Lower lobe of right lung (tissue), 2 donors: ENCODE measurements at regions not wholly inside any gene's neighbourhood (a gene's known extent, or its start where the extent isn't known, plus 50 kb on each side); places are given as distances from the start of the nearest gene placed in this dataset.

ENCODE experiments used
- ATAC-seq, 2 donors: fragments of 200-7000 bp; cut with Tn5 transposase; one replicate each; pipeline ENCODE4 v1.9.1; 2020 to 2022; ENCODE audit warnings: mild to moderate bottlenecking in 2 of 2, moderate library complexity in 2 of 2
- DNase-seq: peaks from one replicate; pipeline ENCODE4 v3.0.0-alpha.2; 2020
- H3K27ac ChIP-seq: fragments of 200-600 bp; one replicate; pipeline ENCODE4 v1.8.0; 2022
- H3K27me3 ChIP-seq: fragments of 200-600 bp; one replicate; pipeline ENCODE4 v1.8.0; 2022; ENCODE audit warnings: low read depth
- H3K36me3 ChIP-seq: fragments of 200-600 bp; one replicate; pipeline ENCODE4 v1.8.0; 2022; ENCODE audit warnings: mild to moderate bottlenecking
- H3K4me1 ChIP-seq: fragments of 200-600 bp; one replicate; pipeline ENCODE4 v1.8.0; 2022
- H3K4me3 ChIP-seq: fragments of 200-600 bp; one replicate; pipeline ENCODE4 v1.8.0; 2022; ENCODE audit warnings: mild to moderate bottlenecking
- H3K9me3 ChIP-seq: fragments of 200-600 bp; one replicate; pipeline ENCODE4 v1.8.0; 2022
- CTCF ChIP-seq: fragments of 200-600 bp; IDR thresholded peaks from one replicate; pipeline ENCODE4 v1.8.0; 2022; ENCODE audit warnings: antibody characterized with exemption, mild to moderate bottlenecking
- intact Hi-C: fragments of 100-400 bp; cut with DNase I; formaldehyde crosslinking; loops from one replicate; pipeline ENCODE4 v1.11.0; 2022
- donor health status: DM: no; HTN: yes; CAD: no; lungs with severe emphysema.

- Histone ChIP-seq H3K4me3 (no peak overlapping the region), H3K4me1 (no peaks in the 10 kb centered on the region), H3K27me3 (no peaks in the 10 kb centered on the region), H3K27ac (no peak overlapping the region), H3K36me3 (no peaks in the 10 kb centered on the region), H3K9me3 (peaks cover 4% of the 10 kb centered on the region)
- TF ChIP-seq CTCF: no peak
- DNase-seq (no peak), ATAC-seq (no peak)
- intact Hi-C loops: no loop called here
These were observed 1046.7 kb upstream of the SLC39A10 start for GRCh38 chr2:194610297-194610696.

- TF ChIP-seq CTCF: no peak
- Histone ChIP-seq H3K27ac (no peak overlapping the region), H3K27me3 (no peaks in the 10 kb centered on the region), H3K4me3 (no peak overlapping the region), H3K36me3 (no peaks in the 10 kb centered on the region), H3K9me3 (peaks cover 4% of the 10 kb centered on the region), H3K4me1 (no peaks in the 10 kb centered on the region)
- ATAC-seq: no peak
- DNase-seq: no peak
- intact Hi-C loops: no loop called here
These were observed 1053.6 kb upstream of the SLC39A10 start for GRCh38 chr2:194603429-194603828.

- intact Hi-C loops: no loop called here
- DNase-seq (no peak), ATAC-seq (no peak)
- no peak for TF ChIP-seq CTCF
- Histone ChIP-seq H3K27me3 (no peaks in the 10 kb centered on the region), H3K27ac (no peak overlapping the region), H3K4me1 (no peaks in the 10 kb centered on the region), H3K36me3 (no peaks in the 10 kb centered on the region), H3K4me3 (no peak overlapping the region), H3K9me3 (peaks cover 4% of the 10 kb centered on the region)
These were observed 1054.3 kb upstream of the SLC39A10 start for GRCh38 chr2:194602750-194603149.

GRCh38 chr2:194591192-194591591, 1065.8 kb upstream of the SLC39A10 start:
- intact Hi-C loops: no loop called here
- Histone ChIP-seq H3K4me3 (no peak overlapping the region), H3K9me3 (no peaks in the 10 kb centered on the region), H3K27ac (no peak overlapping the region), H3K4me1 (no peaks in the 10 kb centered on the region), H3K27me3 (no peaks in the 10 kb centered on the region), H3K36me3 (no peaks in the 10 kb centered on the region)
- peak; percentile 84 for ATAC-seq
- TF ChIP-seq CTCF: no peak
- no peak for DNase-seq

- Histone ChIP-seq H3K4me1 (no peaks in the 10 kb centered on the region), H3K36me3 (no peaks in the 10 kb centered on the region), H3K27me3 (no peaks in the 10 kb centered on the region), H3K4me3 (no peak overlapping the region), H3K27ac (no peak overlapping the region), H3K9me3 (no peaks in the 10 kb centered on the region)
- intact Hi-C loops: no loop called here
- no peak for DNase-seq
- ATAC-seq: no peak
- TF ChIP-seq CTCF: no peak
These were observed 1069.2 kb upstream of the SLC39A10 start for GRCh38 chr2:194587739-194588270.

- H3K27me3 ChIP-seq: no peaks in the 10 kb centered on the region
- H3K9me3 ChIP-seq: no peaks in the 10 kb centered on the region
- ATAC-seq (no peak), DNase-seq (no peak)
- H3K4me1 ChIP-seq: no peaks in the 10 kb centered on the region
- intact Hi-C loops: no loop called here
- no peak overlapping the region for H3K4me3 ChIP-seq
- H3K36me3 ChIP-seq: no peaks in the 10 kb centered on the region
- no peak for TF ChIP-seq CTCF
- H3K27ac ChIP-seq: no peak overlapping the region
These were observed 1089.4 kb upstream of the SLC39A10 start for GRCh38 chr2:194567661-194568017.
